SK-N-SH (cell line): ENCODE measurements at regions not wholly inside any gene's neighbourhood (a gene's known extent, or its start where the extent isn't known, plus 50 kb on each side); places are given as distances from the start of the nearest gene placed in this dataset.

ENCODE experiments used
- CTCF ChIA-PET: fragments of 300-600, 350-600 bp; formaldehyde crosslinking; extraction: SDS; loops from one replicate; lab custom pipeline; 2021; lab: Yijun Ruan, JAX
- POLR2A ChIA-PET: fragments of 350-600 bp; sonication (Branson Sonifier 250); formaldehyde crosslinking; extraction: SDS; loops from one replicate; lab custom pipeline; 2020; ENCODE audit warnings: antibody characterized with exemption, inconsistent platforms; lab: Yijun Ruan, JAX
- DNase-seq: peaks from one replicate; pipeline ENCODE4 v3.0.0; 2012
- H2AFZ ChIP-seq: fragments of 200-600 bp; sonication (generic); 2 replicates; pipeline ENCODE4 v1.8.1; 2016; ENCODE audit warnings: antibody characterized with exemption, mild to moderate bottlenecking, low read depth
- H3F3A ChIP-seq: fragments of 200-600 bp; sonication (generic); replicated peaks from 2 replicates; pipeline ENCODE3; 2016; ENCODE audit warnings: antibody characterized with exemption, mild to moderate bottlenecking; ENCODE audit not compliant: insufficient read depth
- H3K27ac ChIP-seq, 2 experiments: fragments of 200-500 bp in 1 of 2; fragments of 200-600 bp in 1 of 2; sonication (Bioruptor generic) in 1 of 2; sonication (generic), shearing (Covaris generic) in 1 of 2; 2 replicates each; pipeline versions ENCODE4 v1.5.1 to v1.6.1; 2014 to 2016; ENCODE audit warnings: low read depth in 2 of 2, inconsistent platforms in 1 of 2, low read length in 1 of 2, mild to moderate bottlenecking in 1 of 2, mixed read lengths in 1 of 2
- H3K27me3 ChIP-seq: fragments of 200-600 bp; sonication (generic), shearing (Covaris generic); 2 replicates; pipeline ENCODE4 v1.6.1; 2016; ENCODE audit warnings: mixed run types; ENCODE audit not compliant: insufficient read depth
- H3K36me3 ChIP-seq, 2 experiments: fragments of 200-500 bp in 1 of 2; fragments of 200-600 bp in 1 of 2; sonication (Bioruptor generic) in 1 of 2; sonication (generic) in 1 of 2; replicated peaks in 1 of 2; 2 replicates each; pipeline versions ENCODE3 to v1.5.1; 2014 to 2016; ENCODE audit warnings: low read length in 1 of 2, mild to moderate bottlenecking in 1 of 2; ENCODE audit not compliant: insufficient read depth in 2 of 2, control insufficient read depth in 1 of 2
- H3K4me1 ChIP-seq, 2 experiments: fragments of 200-500 bp in 1 of 2; fragments of 200-600 bp in 1 of 2; sonication (Bioruptor generic) in 1 of 2; sonication (generic), shearing (Covaris generic) in 1 of 2; 2 replicates each; pipeline versions ENCODE4 v1.5.1 to v1.6.1; 2014 to 2016; ENCODE audit warnings: low read depth in 1 of 2, low read length in 1 of 2, mixed run types in 1 of 2; ENCODE audit not compliant: insufficient read depth in 2 of 2, control insufficient read depth in 1 of 2
- H3K4me2 ChIP-seq: fragments of 200-600 bp; sonication (generic), shearing (Covaris generic); 2 replicates; pipeline ENCODE4 v1.6.1; 2017; ENCODE audit warnings: mixed run types
- H3K4me3 ChIP-seq, 2 experiments: fragments of 200-500 bp in 1 of 2; fragments of 200-600 bp in 1 of 2; sonication (Bioruptor generic) in 1 of 2; sonication (generic), shearing (Covaris generic) in 1 of 2; 2 replicates each; pipeline versions ENCODE4 v1.5.1 to v1.8.1; 2014 to 2016; ENCODE audit warnings: low read depth in 2 of 2, inconsistent platforms in 1 of 2, low read length in 1 of 2, mild to moderate bottlenecking in 1 of 2, mixed read lengths in 1 of 2, moderate library complexity in 1 of 2
- H3K79me2 ChIP-seq: fragments of 200-600 bp; sonication (generic); 2 replicates; pipeline ENCODE4 v1.8.1; 2017; ENCODE audit warnings: mild to moderate bottlenecking; ENCODE audit not compliant: insufficient read depth
- H3K9ac ChIP-seq: fragments of 200-600 bp; sonication (generic); 2 replicates; pipeline ENCODE4 v1.6.1; 2017; ENCODE audit warnings: mixed run types
- H3K9me2 ChIP-seq: fragments of 200-600 bp; sonication (generic); 2 replicates; pipeline ENCODE4 v1.6.1; 2017; ENCODE audit warnings: mixed run types
- H3K9me3 ChIP-seq: fragments of 200-600 bp; sonication (generic); 2 replicates; pipeline ENCODE4 v1.6.1; 2017; ENCODE audit warnings: mixed run types, mild to moderate bottlenecking, moderate library complexity
- H4K20me1 ChIP-seq: fragments of 200-600 bp; sonication (generic); 2 replicates; pipeline ENCODE4 v1.6.1; 2017; ENCODE audit warnings: mild to moderate bottlenecking, mixed run types; ENCODE audit not compliant: insufficient read depth
- ELF1 ChIP-seq: IDR thresholded peaks from 2 replicates; pipeline ENCODE4 v1.4.0; 2012
- EP300 ChIP-seq, 2 experiments: IDR thresholded peaks; 2 replicates each; pipeline versions ENCODE4 v1.4.0 to v1.6.1; 2012; ENCODE audit warnings: borderline replicate concordance in 1 of 2, low read depth in 1 of 2, low read length in 1 of 2
- EZH2phosphoT487 ChIP-seq: fragments of 200-600 bp; sonication (generic); IDR thresholded peaks from 2 replicates; pipeline ENCODE4 v1.6.1; 2017; ENCODE audit warnings: low read depth, mixed run types, mild to moderate bottlenecking, antibody characterized with exemption, moderate library complexity, borderline replicate concordance
- FOSL2 ChIP-seq: IDR thresholded peaks from 2 replicates; pipeline ENCODE4 v1.4.0; 2012; ENCODE audit warnings: low read depth, mild to moderate bottlenecking, moderate library complexity, borderline replicate concordance
- GABPA ChIP-seq: IDR thresholded peaks from 2 replicates; pipeline ENCODE4 v1.4.0; 2012; ENCODE audit warnings: low read depth, mild to moderate bottlenecking
- JUND ChIP-seq: IDR thresholded peaks from 2 replicates; pipeline ENCODE4 v1.4.0; 2012
- MEF2A ChIP-seq: IDR thresholded peaks from 2 replicates; pipeline ENCODE4 v1.4.0; 2012; ENCODE audit warnings: low read depth, borderline replicate concordance
- MXI1 ChIP-seq: IDR thresholded peaks from 2 replicates; pipeline ENCODE4 v1.6.1; 2012; ENCODE audit warnings: mild to moderate bottlenecking, low read depth, low read length, improper control_type of control experiment
- NFIC ChIP-seq: IDR thresholded peaks from 2 replicates; pipeline ENCODE4 v1.4.0; 2012; ENCODE audit warnings: borderline replicate concordance
- POLR2AphosphoS5 ChIP-seq: IDR thresholded peaks from 2 replicates; pipeline ENCODE4 v1.6.1; 2012; ENCODE audit warnings: low read depth, low read length
- RCOR1 ChIP-seq: fragments of 150-350 bp; IDR thresholded peaks from 2 replicates; pipeline ENCODE4 v1.6.1; 2017; ENCODE audit warnings: antibody characterized with exemption, low read length
- RXRA ChIP-seq: IDR thresholded peaks from 2 replicates; pipeline ENCODE4 v1.4.0; 2012; ENCODE audit warnings: low read depth, mild to moderate bottlenecking, borderline replicate concordance
- SIN3A ChIP-seq: IDR thresholded peaks from 2 replicates; pipeline ENCODE4 v1.6.1; 2012; ENCODE audit warnings: low read depth, mild to moderate bottlenecking, low read length, moderate library complexity, borderline replicate concordance
- TAF1 ChIP-seq: IDR thresholded peaks from 2 replicates; pipeline ENCODE4 v1.6.1; 2012; ENCODE audit warnings: low read depth, mild to moderate bottlenecking, low read length, moderate library complexity, borderline replicate concordance
- TCF12 ChIP-seq: IDR thresholded peaks from 2 replicates; pipeline ENCODE4 v1.4.0; 2012
- TEAD4 ChIP-seq: IDR thresholded peaks from 2 replicates; pipeline ENCODE4 v1.4.0; 2012; ENCODE audit warnings: mild to moderate bottlenecking, borderline replicate concordance; ENCODE audit not compliant: insufficient read depth
- YY1 ChIP-seq: IDR thresholded peaks from 2 replicates; pipeline ENCODE4 v1.4.0; 2012; ENCODE audit warnings: low read depth, mild to moderate bottlenecking
- WGBS: methylation state at CpG from one replicate; pipeline ENCODE4 v1.1.6; 2017; ENCODE audit warnings: low lambda C conversion rate; 5-methylcytosine and 5-hydroxymethylcytosine counted together
- TF ChIP-seq, protein P1 (sequence below): IDR thresholded peaks from 2 replicates; pipeline ENCODE4; 2012
- TF ChIP-seq, protein P2 (sequence below): IDR thresholded peaks from 2 replicates; pipeline ENCODE4 v1.4.0; 2012; ENCODE audit warnings: low read depth
- TF ChIP-seq, protein P3 (sequence below): IDR thresholded peaks from 2 replicates; pipeline ENCODE4 v1.4.0; 2012; ENCODE audit warnings: low read depth, borderline replicate concordance
- TF ChIP-seq, protein P4 (sequence below): fragments of 150-350 bp; IDR thresholded peaks from 2 replicates; pipeline ENCODE4 v1.6.1; 2016; ENCODE audit warnings: mild to moderate bottlenecking, low read depth, low read length

DNA sequence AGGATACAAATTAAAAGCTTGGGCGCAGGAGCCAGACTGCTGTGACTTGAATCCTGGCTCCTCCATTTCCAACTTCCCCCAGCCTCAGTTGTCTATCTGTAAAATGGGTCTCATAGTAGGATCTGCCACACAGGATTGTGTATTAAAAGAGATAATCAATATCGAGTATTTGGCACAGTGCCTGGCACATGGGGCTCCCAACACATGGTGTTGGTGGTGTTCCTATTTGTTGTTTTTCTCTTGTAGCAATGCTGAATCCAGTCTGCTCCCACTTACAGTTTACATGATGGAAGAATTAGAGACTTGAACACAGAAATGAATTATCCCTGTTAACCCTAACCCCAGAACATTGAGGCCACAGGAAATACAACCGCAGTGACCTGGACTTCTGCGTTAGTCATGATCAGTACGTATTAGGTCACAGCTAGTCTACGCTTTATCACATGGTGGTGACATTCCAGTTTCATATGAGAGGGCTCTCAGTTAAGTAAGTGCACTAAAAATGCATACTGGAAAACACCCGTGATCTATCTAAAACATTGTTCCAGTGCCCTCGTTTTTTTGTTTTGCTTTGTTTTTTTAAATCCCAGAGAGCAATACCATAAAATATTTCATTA, 169.5 kb upstream of the KLF14 start:
- Histone ChIP-seq H4K20me1 (peaks cover 67% of the 10 kb centered on the region), H3K9ac (peak overlapping the region; percentile 71), H3K9me3 (no peaks in the 10 kb centered on the region), H3K4me2 (peak overlapping the region; percentile 89), H3F3A (peaks cover 93% of the 10 kb centered on the region), H3K4me3 (peak overlapping the region in 1 of 2 experiments; percentile 10; a peak in 3 of 4 replicates), H3K9me2 (no peaks in the 10 kb centered on the region), H3K4me1 (peaks cover 12 to 62% of the 10 kb centered on the region in 2 experiments), H2AFZ (no peak overlapping the region), H3K27me3 (no peaks in the 10 kb centered on the region), H3K27ac (peak overlapping the region; percentile 81 to 100), H3K36me3 (peaks cover 27 to 65% of the 10 kb centered on the region in 2 experiments), H3K79me2 (peaks cover 94% of the 10 kb centered on the region)
- ChIA-PET POLR2A (no interaction called here), CTCF (interaction anchor here (0.6 to 4.3 kb wide), 7 partner anchors 10 to 610 kb away, joined by 3 to 32 read pairs (median 3); no protein-coding TSS in a partner anchor)
- TF ChIP-seq SIN3A = peak; percentile 32; the same call in 1 of the 2 replicates
- no peak for TF ChIP-seq TAF1
- TF ChIP-seq MEF2A = no peak
- TF ChIP-seq POLR2AphosphoS5 = peak; percentile 19; the same call in 1 of the 2 replicates
- no peak for TF ChIP-seq RCOR1
- TF ChIP-seq JUND = peak; percentile 7; the same call in 1 of the 2 replicates
- TF ChIP-seq FOSL2 = peak; percentile 51; the same call in 1 of the 2 replicates
- peak; percentile 79; the same call in 1 of the 2 replicates for TF ChIP-seq RXRA
- TF ChIP-seq, protein P1, sequence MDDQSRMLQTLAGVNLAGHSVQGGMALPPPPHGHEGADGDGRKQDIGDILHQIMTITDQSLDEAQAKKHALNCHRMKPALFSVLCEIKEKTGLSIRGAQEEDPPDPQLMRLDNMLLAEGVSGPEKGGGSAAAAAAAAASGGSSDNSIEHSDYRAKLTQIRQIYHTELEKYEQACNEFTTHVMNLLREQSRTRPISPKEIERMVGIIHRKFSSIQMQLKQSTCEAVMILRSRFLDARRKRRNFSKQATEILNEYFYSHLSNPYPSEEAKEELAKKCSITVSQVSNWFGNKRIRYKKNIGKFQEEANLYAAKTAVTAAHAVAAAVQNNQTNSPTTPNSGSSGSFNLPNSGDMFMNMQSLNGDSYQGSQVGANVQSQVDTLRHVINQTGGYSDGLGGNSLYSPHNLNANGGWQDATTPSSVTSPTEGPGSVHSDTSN = peak; percentile 29; the same call in 1 of the 2 replicates
- no peak for TF ChIP-seq GABPA
- TF ChIP-seq, protein P2, sequence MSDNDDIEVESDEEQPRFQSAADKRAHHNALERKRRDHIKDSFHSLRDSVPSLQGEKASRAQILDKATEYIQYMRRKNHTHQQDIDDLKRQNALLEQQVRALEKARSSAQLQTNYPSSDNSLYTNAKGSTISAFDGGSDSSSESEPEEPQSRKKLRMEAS = peak; percentile 63
- WGBS = 30% methylated on average over 8 of the region's 8 CpGs
- no peak for DNase-seq

DNA sequence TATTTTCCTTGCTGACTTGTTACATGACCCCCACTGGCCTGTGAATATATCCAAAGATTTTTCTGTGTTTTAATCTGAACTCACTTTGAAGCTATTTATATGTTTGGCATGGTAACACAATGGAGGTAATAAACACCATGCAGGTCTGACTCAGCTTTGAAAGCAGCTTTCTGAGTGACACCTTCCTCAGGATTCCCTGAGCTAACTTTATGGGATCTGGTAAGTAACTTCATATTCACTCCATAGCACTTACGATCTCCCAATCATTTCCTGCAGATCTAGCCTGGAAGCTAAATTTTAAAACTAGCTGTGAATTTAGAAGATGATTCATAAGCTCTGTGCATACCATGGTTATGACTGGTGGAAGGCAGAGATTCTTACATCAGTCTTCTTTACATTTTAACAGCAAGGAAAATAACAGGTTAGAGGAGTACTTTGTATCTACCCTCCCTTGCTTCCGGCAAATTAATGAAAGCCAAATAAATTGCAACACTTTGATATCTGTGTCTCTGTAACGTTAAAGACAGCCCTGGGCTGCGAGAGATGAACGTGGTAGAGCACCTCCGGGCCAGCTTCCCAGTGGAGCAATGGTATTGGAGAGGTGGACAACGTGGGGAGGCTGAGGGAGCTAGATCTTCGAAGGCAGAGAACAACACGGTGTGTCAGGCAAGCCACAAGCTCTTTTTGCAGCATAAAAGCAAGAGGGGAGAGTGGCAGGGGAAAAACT, 170.2 kb upstream of the KLF14 start:
- no peak overlapping the region for H2AFZ ChIP-seq
- no peaks in the 10 kb centered on the region for H3K9me3 ChIP-seq
- peaks cover 13 to 65% of the 10 kb centered on the region in 2 experiments for H3K4me1 ChIP-seq
- peak overlapping the region; percentile 81 to 100; a peak in 3 of 4 replicates for H3K27ac ChIP-seq
- H3K9me2 ChIP-seq = no peaks in the 10 kb centered on the region
- ChIA-PET CTCF (interaction anchor here (1.1 to 4.3 kb wide), 6 partner anchors 11 to 609 kb away, joined by 3 to 32 read pairs (median 4); no protein-coding TSS in a partner anchor), POLR2A (no interaction called here)
- H3K9ac ChIP-seq = peak overlapping the region; percentile 71
- 8% methylated on average over 9 of the region's 9 CpGs for WGBS
- H3K4me2 ChIP-seq = peak overlapping the region; percentile 89
- H3K36me3 ChIP-seq = peaks cover 22 to 61% of the 10 kb centered on the region in 2 experiments
- H3K4me3 ChIP-seq = peak overlapping the region in 1 of 2 experiments; percentile 1; a peak in 1 of 4 replicates
- no peak for DNase-seq
- H3F3A ChIP-seq = peaks cover 93% of the 10 kb centered on the region
- H3K27me3 ChIP-seq = no peaks in the 10 kb centered on the region
- peaks cover 94% of the 10 kb centered on the region for H3K79me2 ChIP-seq
- peaks cover 70% of the 10 kb centered on the region for H4K20me1 ChIP-seq
- TF ChIP-seq MXI1 = no peak
- peak; percentile 92 for TF ChIP-seq TCF12
- no peak for TF ChIP-seq RCOR1
- TF ChIP-seq RXRA = peak; percentile 82; the same call in 1 of the 2 replicates
- TF ChIP-seq TEAD4 = peak; percentile 87; the same call in 1 of the 2 replicates
- TF ChIP-seq EZH2phosphoT487 = no peak
- TF ChIP-seq NFIC = peak; percentile 86
- no peak for TF ChIP-seq YY1
- peak; percentile 95 for TF ChIP-seq MEF2A
- TF ChIP-seq EP300 (IDR thresholded peaks at IDR 0.05; ENCODE audit: borderline replicate concordance in 1 of 2, low read depth in 1 of 2, low read length in 1 of 2) = peak; percentile 14 to 95; a peak in 3 of 4 replicates
- TF ChIP-seq, protein P3, sequence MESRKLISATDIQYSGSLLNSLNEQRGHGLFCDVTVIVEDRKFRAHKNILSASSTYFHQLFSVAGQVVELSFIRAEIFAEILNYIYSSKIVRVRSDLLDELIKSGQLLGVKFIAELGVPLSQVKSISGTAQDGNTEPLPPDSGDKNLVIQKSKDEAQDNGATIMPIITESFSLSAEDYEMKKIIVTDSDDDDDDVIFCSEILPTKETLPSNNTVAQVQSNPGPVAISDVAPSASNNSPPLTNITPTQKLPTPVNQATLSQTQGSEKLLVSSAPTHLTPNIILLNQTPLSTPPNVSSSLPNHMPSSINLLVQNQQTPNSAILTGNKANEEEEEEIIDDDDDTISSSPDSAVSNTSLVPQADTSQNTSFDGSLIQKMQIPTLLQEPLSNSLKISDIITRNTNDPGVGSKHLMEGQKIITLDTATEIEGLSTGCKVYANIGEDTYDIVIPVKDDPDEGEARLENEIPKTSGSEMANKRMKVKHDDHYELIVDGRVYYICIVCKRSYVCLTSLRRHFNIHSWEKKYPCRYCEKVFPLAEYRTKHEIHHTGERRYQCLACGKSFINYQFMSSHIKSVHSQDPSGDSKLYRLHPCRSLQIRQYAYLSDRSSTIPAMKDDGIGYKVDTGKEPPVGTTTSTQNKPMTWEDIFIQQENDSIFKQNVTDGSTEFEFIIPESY = peak; percentile 71; the same call in 1 of the 2 replicates
- no peak; the same call in 1 of the 2 replicates for TF ChIP-seq GABPA
- TF ChIP-seq, protein P4, sequence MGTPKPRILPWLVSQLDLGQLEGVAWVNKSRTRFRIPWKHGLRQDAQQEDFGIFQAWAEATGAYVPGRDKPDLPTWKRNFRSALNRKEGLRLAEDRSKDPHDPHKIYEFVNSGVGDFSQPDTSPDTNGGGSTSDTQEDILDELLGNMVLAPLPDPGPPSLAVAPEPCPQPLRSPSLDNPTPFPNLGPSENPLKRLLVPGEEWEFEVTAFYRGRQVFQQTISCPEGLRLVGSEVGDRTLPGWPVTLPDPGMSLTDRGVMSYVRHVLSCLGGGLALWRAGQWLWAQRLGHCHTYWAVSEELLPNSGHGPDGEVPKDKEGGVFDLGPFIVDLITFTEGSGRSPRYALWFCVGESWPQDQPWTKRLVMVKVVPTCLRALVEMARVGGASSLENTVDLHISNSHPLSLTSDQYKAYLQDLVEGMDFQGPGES = no peak
- TF ChIP-seq ELF1 = peak; percentile 52; the same call in 1 of the 2 replicates
